ENCODE measurements at regions not wholly inside any gene's neighbourhood (a gene's known extent, or its start where the extent isn't known, plus 50 kb on each side); places are given as distances from the start of the nearest gene placed in this dataset.

GRCh38 chr4:183763990-183764754 is 105.1 kb downstream of the TRAPPC11 start:
- DNase-seq: no peak

GRCh38 chr4:183765251-183765911 is 106.3 kb downstream of the TRAPPC11 start:
- DNase-seq: no peak

- DNase-seq: no peak
Measured at GRCh38 chr4:183766140-183766539, 107.0 kb downstream of the TRAPPC11 start.

- DNase-seq: no peak
Measured at GRCh38 chr4:183770906-183771305, 111.8 kb downstream of the TRAPPC11 start.

GRCh38 chr4:183772361-183772760 is 113.3 kb downstream of the TRAPPC11 start:
- DNase-seq: no peak

- DNase-seq: no peak
Measured at GRCh38 chr4:183773790-183774189, 114.7 kb downstream of the TRAPPC11 start.

GRCh38 chr4:183783306-183783705 is 121.8 kb upstream of the STOX2 start:
- DNase-seq: no peak

- no peak for DNase-seq
Measured at GRCh38 chr4:183783991-183784553, 121.0 kb upstream of the STOX2 start.

- no peak for DNase-seq
Measured at GRCh38 chr4:183788308-183788905, 116.7 kb upstream of the STOX2 start.

- DNase-seq: no peak
Measured at GRCh38 chr4:183789657-183790056, 115.5 kb upstream of the STOX2 start.

GRCh38 chr4:183790661-183791060 is 114.4 kb upstream of the STOX2 start:
- DNase-seq: no peak

- DNase-seq: no peak
Measured at GRCh38 chr4:183797011-183797444, 108.1 kb upstream of the STOX2 start.

GRCh38 chr4:183797445-183798300 is 107.4 kb upstream of the STOX2 start:
- no peak for DNase-seq

- no peak for DNase-seq
Measured at GRCh38 chr4:183798301-183799253, 106.5 kb upstream of the STOX2 start.

- no peak for DNase-seq
Measured at GRCh38 chr4:183801457-183802165, 103.5 kb upstream of the STOX2 start.

GRCh38 chr4:183806341-183806740 is 98.8 kb upstream of the STOX2 start:
- DNase-seq: no peak

GRCh38 chr4:183807420-183808096 is 97.5 kb upstream of the STOX2 start:
- no peak for DNase-seq

- no peak for DNase-seq
Measured at GRCh38 chr4:183808097-183808456, 97.0 kb upstream of the STOX2 start.

GRCh38 chr4:183812567-183812966 is 92.5 kb upstream of the STOX2 start:
- no peak for DNase-seq

GRCh38 chr4:183814461-183814860 is 90.6 kb upstream of the STOX2 start:
- no peak for DNase-seq
